K562 (cell line): ENCODE measurements at regions not wholly inside any gene's neighbourhood (a gene's known extent, or its start where the extent isn't known, plus 50 kb on each side); places are given as distances from the start of the nearest gene placed in this dataset.

ENCODE experiments used
- BCLAF1 ChIP-seq, 2 experiments: fragments of 450-650 bp in 1 of 2; IDR thresholded peaks; 2 replicates each; pipeline ENCODE4 v1.6.1; 2011 to 2017; ENCODE audit warnings: low read depth in 2 of 2, antibody characterized with exemption in 1 of 2, borderline replicate concordance in 1 of 2, low read length in 1 of 2, mild to moderate bottlenecking in 1 of 2, mixed read lengths in 1 of 2; ENCODE audit not compliant: control insufficient read depth in 1 of 2
- CBFB ChIP-seq: sonication (generic); formaldehyde crosslinking; IDR thresholded peaks from 2 replicates; pipeline ENCODE4 v1.4.0; 2020; ENCODE audit warnings: mild to moderate bottlenecking, missing genetic modification reagents
- DMBX1 ChIP-seq: fragments of 250-450 bp; sonication (Bioruptor Pico); IDR thresholded peaks from 2 replicates; pipeline ENCODE4 v1.8.0; 2022; ENCODE audit warnings: inconsistent platforms, mild to moderate bottlenecking, moderate library complexity, borderline replicate concordance
- EGR1 ChIP-seq: fragments of 450-650 bp; conservative IDR thresholded peaks from 2 replicates; pipeline ENCODE4 v1.6.1; 2017; ENCODE audit warnings: mild to moderate bottlenecking
- HNRNPK ChIP-seq: fragments of 200-400 bp; formaldehyde crosslinking; IDR thresholded peaks from one replicate; pipeline ENCODE4 v1.6.1; 2018; ENCODE audit warnings: mild to moderate bottlenecking, low read depth, low read length; ENCODE audit not compliant: poor library complexity, severe bottlenecking
- KLF13 ChIP-seq: fragments of 450-650 bp; IDR thresholded peaks from 2 replicates; pipeline ENCODE4 v1.6.1; 2016; ENCODE audit warnings: missing genetic modification characterization, low read depth, mild to moderate bottlenecking, missing compliant biosample characterization, moderate library complexity, borderline replicate concordance
- PHF21A ChIP-seq: fragments of 450-650 bp; IDR thresholded peaks from 2 replicates; pipeline ENCODE4 v1.6.1; 2017; ENCODE audit warnings: low read depth, borderline replicate concordance
- POLR2AphosphoS2 ChIP-seq: IDR thresholded peaks from 2 replicates; pipeline ENCODE4 v1.6.1; 2012; ENCODE audit warnings: low read length, improper control_type of control experiment
- POLR2H ChIP-seq: IDR thresholded peaks from 2 replicates; pipeline ENCODE4 v1.6.1; 2016; ENCODE audit warnings: missing genetic modification characterization, low read depth, mild to moderate bottlenecking, control low read depth, missing compliant biosample characterization, moderate library complexity
- SIRT6 ChIP-seq: IDR thresholded peaks from one replicate; pipeline ENCODE4 v1.6.1; 2012; ENCODE audit warnings: low read depth, mild to moderate bottlenecking, control low read depth, inconsistent platforms, low read length, moderate library complexity
- TFE3 ChIP-seq: fragments of 450-650 bp; formaldehyde crosslinking; IDR thresholded peaks from 2 replicates; pipeline ENCODE4 v1.4.0; 2020; ENCODE audit warnings: mild to moderate bottlenecking, mixed read lengths
- TGIF2 ChIP-seq: sonication (generic); formaldehyde crosslinking; IDR thresholded peaks from 2 replicates; pipeline ENCODE4 v1.8.1; 2022; ENCODE audit warnings: mild to moderate bottlenecking, missing genetic modification reagents, moderate library complexity
- VEZF1 ChIP-seq: fragments of 200-800 bp; sonication (Bioruptor generic); IDR thresholded peaks from 2 replicates; pipeline ENCODE4 v1.6.1; 2017; ENCODE audit warnings: missing genetic modification characterization, missing compliant biosample characterization
- ZBTB34 ChIP-seq: fragments of 250-450 bp; sonication (Bioruptor Pico); IDR thresholded peaks from 2 replicates; pipeline ENCODE4 v1.8.0; 2021; ENCODE audit warnings: mild to moderate bottlenecking, moderate library complexity
- ZNF239 ChIP-seq: fragments of 250-450 bp; sonication (Bioruptor Pico); IDR thresholded peaks from 2 replicates; pipeline ENCODE4 v1.4.0; 2020; ENCODE audit warnings: mild to moderate bottlenecking
- ZNF436 ChIP-seq: fragments of 250-450, 450-650 bp; sonication (Bioruptor Pico); formaldehyde crosslinking; IDR thresholded peaks from 2 replicates; pipeline ENCODE4 v1.7.0; 2020; ENCODE audit warnings: mild to moderate bottlenecking

GRCh38 chr2:144582651-144583380, 62.9 kb upstream of the ZEB2 start (continued):
- TF ChIP-seq PHF21A (no peak; the same call in 1 of the 2 replicates), CBFB (CRISPR knock-in tag) (no peak; the same call in 1 of the 2 replicates), DMBX1 (CRISPR knock-in tag) (no peak; the same call in 1 of the 2 replicates), KLF13 (tag) (no peak), ZBTB34 (CRISPR knock-in tag) (no peak), SIRT6 (no peak), TGIF2 (CRISPR knock-in tag) (no peak), EGR1 (peak; percentile 43), POLR2H (tag) (peak; percentile 68; the same call in 1 of the 2 replicates), HNRNPK (no peak), ZNF436 (CRISPR knock-in tag) (no peak), POLR2AphosphoS2 (no peak), BCLAF1 (IDR thresholded peaks at IDR 0.05; ENCODE audit: borderline replicate concordance in 1 of 2, control insufficient read depth in 1 of 2, low read depth in 2 of 2, low read length in 1 of 2) (peak in 1 of 2 experiments; percentile 68; a peak in 1 of 4 replicates), TFE3 (CRISPR knock-in tag) (no peak), VEZF1 (peak; percentile 73), ZNF239 (CRISPR knock-in tag) (peak; percentile 30; the same call in 1 of the 2 replicates)
